GM12878 (cell line): ENCODE measurements at regions not wholly inside any gene's neighbourhood (a gene's known extent, or its start where the extent isn't known, plus 50 kb on each side); places are given as distances from the start of the nearest gene placed in this dataset.

ENCODE experiments used
- ATAC-seq: fragments of 200-7000 bp; cut with Tn5 transposase; 3 replicates; pipeline ENCODE4 v1.9.1; 2020; ENCODE audit warnings: mild to moderate bottlenecking, moderate library complexity
- BruUV-seq: library from RNA; stranded (reverse); fragments of 400-500 nt; replicated peaks from 2 replicates; lab custom pipeline; 2021; lab: Mats Ljungman, UMichigan
- CTCF ChIA-PET: fragments of 300-600 bp; sonication (Branson Sonifier 250); formaldehyde crosslinking; extraction: SDS; loops from one replicate; lab custom pipeline; 2021; ENCODE audit warnings: inconsistent platforms; lab: Yijun Ruan, JAX
- POLR2A ChIA-PET: fragments of 350-600 bp; formaldehyde crosslinking; extraction: SDS; loops from one replicate; lab custom pipeline; 2021; ENCODE audit warnings: inconsistent platforms; lab: Charles Lee
- RAD21 ChIA-PET: fragments of 300-600 bp; sonication (Branson Sonifier 250); formaldehyde crosslinking; loops from one replicate; lab custom pipeline; 2023; ENCODE audit warnings: antibody characterized with exemption; ENCODE audit not compliant: unreplicated experiment; lab: Charles Lee
- SMC1A ChIA-PET: fragments of 300-600 bp; sonication (Branson Sonifier 250); formaldehyde crosslinking; loops from one replicate; lab custom pipeline; 2023; ENCODE audit not compliant: unreplicated experiment, uncharacterized antibody; lab: Charles Lee
- DNase-seq: peaks from one replicate; pipeline ENCODE4 v3.0.0-alpha.2; 2011; ENCODE audit warnings: low read depth, low spot score
- FAIRE-seq: peaks from 3 replicates; lab custom pipeline; 2011; peaks lifted over from hg19 to GRCh38; lab: Jason Lieb, UNC
- H2AFZ ChIP-seq: 2 replicates; pipeline ENCODE4 v1.6.0; 2011; ENCODE audit warnings: low read depth, low read length, control low read depth; ENCODE audit not compliant: control insufficient read depth
- H3K27ac ChIP-seq: 2 replicates; pipeline ENCODE4 v1.5.1; 2011; ENCODE audit warnings: control low read depth; ENCODE audit not compliant: control insufficient read depth, insufficient read depth
- H3K27me3 ChIP-seq, 2 experiments: replicated peaks in 1 of 2; 2 replicates each; pipeline versions ENCODE4 v1.6.0 to v1.6.1; 2011; ENCODE audit warnings: low read length in 1 of 2; ENCODE audit not compliant: control insufficient read depth in 2 of 2, insufficient read depth in 2 of 2
- H3K36me3 ChIP-seq, 2 experiments: 2 replicates each; pipeline ENCODE4 v1.5.1; 2011; ENCODE audit warnings: low read length in 1 of 2; ENCODE audit not compliant: control insufficient read depth in 2 of 2, insufficient read depth in 2 of 2
- H3K4me1 ChIP-seq: 2 replicates; pipeline ENCODE4 v1.6.1; 2011; ENCODE audit warnings: mild to moderate bottlenecking, low read length, moderate library complexity, mixed read lengths; ENCODE audit not compliant: control insufficient read depth, insufficient read depth
- H3K4me2 ChIP-seq: 2 replicates; pipeline ENCODE4 v1.6.0; 2011; ENCODE audit warnings: control low read depth; ENCODE audit not compliant: control insufficient read depth, insufficient read depth
- H3K4me3 ChIP-seq: fragments of 200-600 bp; sonication (generic); 2 replicates; pipeline ENCODE4 v1.5.1; 2016
- H3K79me2 ChIP-seq: 2 replicates; pipeline ENCODE4 v1.6.0; 2011; ENCODE audit warnings: low read length; ENCODE audit not compliant: control insufficient read depth, insufficient read depth
- H3K9ac ChIP-seq: 2 replicates; pipeline ENCODE4 v1.8.0; 2011; ENCODE audit warnings: low read length, control low read depth, mixed read lengths; ENCODE audit not compliant: control insufficient read depth, insufficient read depth
- H3K9me3 ChIP-seq: replicated peaks from 3 replicates; pipeline ENCODE4 v1.5.1; 2011; ENCODE audit warnings: mild to moderate bottlenecking, low read length; ENCODE audit not compliant: control insufficient read depth, insufficient read depth
- H4K20me1 ChIP-seq: 2 replicates; pipeline ENCODE4 v1.6.0; 2011; ENCODE audit not compliant: control insufficient read depth, insufficient read depth
- SUZ12 ChIP-seq: fragments of 200-600 bp; sonication (generic); IDR thresholded peaks from one replicate; pipeline ENCODE4 v1.6.1; 2018; ENCODE audit warnings: antibody characterized with exemption, mild to moderate bottlenecking; ENCODE audit not compliant: unreplicated experiment
- ZBTB40 ChIP-seq: fragments of 450-650 bp; IDR thresholded peaks from 2 replicates; pipeline ENCODE4 v1.6.1; 2016; ENCODE audit warnings: mild to moderate bottlenecking, moderate library complexity, borderline replicate concordance
- WGBS: methylation state at CpG from one replicate; pipeline ENCODE4 v1.1.6; 2016; ENCODE audit warnings: low lambda C conversion rate; ENCODE audit not compliant: insufficient replicate concordance, insufficient coverage; ENCODE audit errors: missing lambda C conversion rate; 5-methylcytosine and 5-hydroxymethylcytosine counted together
- in situ Hi-C: fragments of 300-500 bp; cut with MboI; formaldehyde crosslinking; loops from 9 replicates; pipeline ENCODE4 v1.14.3; 2018; ENCODE audit warnings: mixed read lengths
- intact Hi-C: fragments of 100-400 bp; cut with micrococcal nuclease; formaldehyde crosslinking; loops from one replicate; pipeline ENCODE4 v1.14.2; 2022; ENCODE audit not compliant: unreplicated experiment

DNA sequence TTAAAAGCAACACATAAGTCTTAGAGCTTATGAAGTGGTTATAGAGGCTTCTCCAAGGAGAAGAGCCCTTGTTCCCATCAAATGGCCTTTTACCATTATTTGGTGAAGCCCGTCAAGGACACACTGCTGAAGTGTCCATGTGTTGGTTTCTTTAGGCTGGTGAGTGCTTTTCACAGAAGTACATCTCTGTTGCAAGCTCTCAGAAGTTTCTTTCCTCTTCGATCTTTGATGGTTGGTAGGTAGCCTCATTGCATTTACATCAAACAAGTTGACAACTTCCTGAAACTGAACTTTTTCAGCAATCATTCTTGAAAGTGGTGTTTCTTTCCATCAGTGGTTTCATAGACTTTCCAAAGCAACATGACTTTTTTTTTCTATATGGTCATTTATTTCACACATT is 465.6 kb downstream of the HDGFL1 start (continued):
- TF ChIP-seq ZBTB40 = no peak
- TF ChIP-seq, all 136 proteins: peak for 0

GRCh38 chr6:23036406-23036983 is 467.1 kb downstream of the HDGFL1 start:
- Histone ChIP-seq H3K4me3 (no peak overlapping the region), H4K20me1 (no peaks in the 10 kb centered on the region), H3K4me2 (no peak overlapping the region), H3K9me3 (no peaks in the 10 kb centered on the region), H3K9ac (no peak overlapping the region), H3K27me3 (no peaks in the 10 kb centered on the region), H3K27ac (no peak overlapping the region), H2AFZ (no peak overlapping the region), H3K4me1 (no peaks in the 10 kb centered on the region), H3K79me2 (no peaks in the 10 kb centered on the region), H3K36me3 (no peaks in the 10 kb centered on the region)
- ATAC-seq (no peak), FAIRE-seq (no peak), DNase-seq (no peak)
- BruUV-seq = no TSS peak
- ChIA-PET RAD21 (no interaction called here), SMC1A (no interaction called here), CTCF (interaction anchor here (0.5 kb wide), 1 partner anchor 177 kb away, joined by 3 read pairs; no protein-coding TSS in a partner anchor), POLR2A (no interaction called here)
- no peak for TF ChIP-seq SUZ12
- WGBS = 67% methylated on average over 4 of the region's 4 CpGs
- intact Hi-C loops = no loop called here
- in situ Hi-C loops = no loop called here
